Heart left ventricle (tissue), 16 donors: ENCODE measurements at regions not wholly inside any gene's neighbourhood (a gene's known extent, or its start where the extent isn't known, plus 50 kb on each side); places are given as distances from the start of the nearest gene placed in this dataset.

Experiments
- ATAC-seq, 4 donors: fragments of 200-7000 bp; cut with Tn5 transposase; one replicate each; pipeline ENCODE4 v1.9.1; 2020 to 2022; ENCODE audit warnings: moderate library complexity in 4 of 4, mild to moderate bottlenecking in 3 of 4, moderate number of reproducible peaks in 1 of 4
- DNase-seq, 5 donors: peaks; one replicate each; pipeline ENCODE4 v3.0.0-alpha.2; 2020
- H3K27ac ChIP-seq, 12 donors: fragments of 200-600 bp; sonication (generic) in 4 of 12; one replicate each; pipeline versions ENCODE4 v1.5.0 to v1.8.0; 2016 to 2022; ENCODE audit warnings: mild to moderate bottlenecking in 2 of 12
- H3K27me3 ChIP-seq, 9 donors: fragments of 200-600 bp; sonication (generic) in 2 of 9; one replicate each; pipeline versions ENCODE4 v1.5.1 to v1.8.0; 2016 to 2022; ENCODE audit warnings: mild to moderate bottlenecking in 3 of 9
- H3K36me3 ChIP-seq, 9 donors: fragments of 200-600 bp; sonication (generic) in 2 of 9; one replicate each; pipeline versions ENCODE4 v1.5.0 to v1.8.0; 2018 to 2022; ENCODE audit warnings: mild to moderate bottlenecking in 2 of 9
- H3K4me1 ChIP-seq, 12 donors: fragments of 200-600 bp; sonication (generic) in 4 of 12; one replicate each; pipeline versions ENCODE4 v1.5.0 to v1.8.0; 2016 to 2022; ENCODE audit warnings: mild to moderate bottlenecking in 3 of 12
- H3K4me3 ChIP-seq, 12 donors: fragments of 200-600 bp; sonication (generic) in 4 of 12; one replicate each; pipeline versions ENCODE4 v1.5.0 to v1.8.0; 2017 to 2022; ENCODE audit warnings: mild to moderate bottlenecking in 9 of 12, moderate library complexity in 4 of 12
- H3K9me3 ChIP-seq, 12 donors: fragments of 200-600 bp; sonication (generic) in 4 of 12; one replicate each; pipeline versions ENCODE4 v1.5.0 to v1.8.0; 2016 to 2022; ENCODE audit warnings: mild to moderate bottlenecking in 1 of 12
- POLR2A ChIP-seq, 2 donors: fragments of 450-650 bp; IDR thresholded peaks; one replicate each; pipeline ENCODE4 v1.6.1; 2017; ENCODE audit warnings: antibody characterized with exemption in 2 of 2, mild to moderate bottlenecking in 2 of 2, moderate library complexity in 2 of 2
- whole genome bisulfite sequencing, 4 donors: extraction: QIAGEN DNeasy Blood & Tissue Kit in 2 of 4; methylation state at CpG; one replicate each; pipeline versions ENCODE4 v1.1.5 to v1.1.7; 2013 to 2018; 5-methylcytosine and 5-hydroxymethylcytosine counted together
- intact Hi-C, 10 donors: fragments of 100-400 bp; cut with DNase I; formaldehyde crosslinking; loops; one replicate each; pipeline versions ENCODE4 v1.11.1 to v1.14.2; 2022
- TF ChIP-seq, protein P1 (sequence below), 12 donors: fragments of 200-600 bp; sonication (generic) in 4 of 12; IDR thresholded peaks; one replicate each; pipeline versions ENCODE4 v1.5.0 to v1.8.0; 2018 to 2022; ENCODE audit warnings: antibody characterized with exemption in 12 of 12, mild to moderate bottlenecking in 5 of 12
- donor health status: ischemic (EF 13 %, LVEDD 7.1; RV severe dilation, severe dysfunction).
- donor health status: healthy with polysubstance abuse.
- donor health status: DM: no; HTN: yes; CAD: no.
- donor health status: DM: no; HTN: no; CAD: no.
- donor health status: ischemic (EF 25% LVEDD 6.9; RV normal size, moderate dysfunction).
- donor health status: ischemic (EF 25% LVEDD 5.7; RV mildly dilated, moderate dysfunction).
- donor health status: healthy.
- donor health status: DM: yes; HTN: yes; CAD: no.
- donor health status: ischemic (EF 35%, LVEDD 5.7; RV mildly dilated, moderate dysfunction).
- donor health status: nonischemic (EF 11% LVEDD 7.7; RV severe dilation, severe dysfunction).
- donor health status: DM: yes; HTN: yes; CAD: no.
- donor health status: PGD.
- donor health status: ischemic (EF 29% LVEDD 5.4; RV normal size, mild dysfunction).
- donor health status: nonischemic (EF 23%, LVEDD 6.1; RV moderate dilation, normal function).

DNA sequence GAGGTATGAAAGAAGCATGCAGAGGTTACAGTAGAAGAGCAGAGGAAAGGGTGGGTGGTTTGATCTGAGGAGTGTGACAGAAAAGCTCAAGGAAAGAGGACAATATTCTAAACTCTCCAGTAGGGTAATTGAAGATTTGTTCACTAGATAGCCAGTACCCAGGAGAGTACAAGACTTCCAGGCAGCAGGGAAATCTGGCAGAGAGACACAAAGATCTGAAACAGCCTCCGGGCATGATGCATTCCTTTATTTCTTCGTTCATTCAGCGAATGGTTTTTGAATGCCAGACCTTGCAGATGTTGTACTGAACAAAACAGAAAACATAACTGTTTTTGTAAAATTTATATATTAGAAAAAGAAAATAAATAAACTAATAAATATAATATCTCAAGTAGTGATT lies 766.6 kb downstream of the FAT4 start:
- TF ChIP-seq, protein P1, sequence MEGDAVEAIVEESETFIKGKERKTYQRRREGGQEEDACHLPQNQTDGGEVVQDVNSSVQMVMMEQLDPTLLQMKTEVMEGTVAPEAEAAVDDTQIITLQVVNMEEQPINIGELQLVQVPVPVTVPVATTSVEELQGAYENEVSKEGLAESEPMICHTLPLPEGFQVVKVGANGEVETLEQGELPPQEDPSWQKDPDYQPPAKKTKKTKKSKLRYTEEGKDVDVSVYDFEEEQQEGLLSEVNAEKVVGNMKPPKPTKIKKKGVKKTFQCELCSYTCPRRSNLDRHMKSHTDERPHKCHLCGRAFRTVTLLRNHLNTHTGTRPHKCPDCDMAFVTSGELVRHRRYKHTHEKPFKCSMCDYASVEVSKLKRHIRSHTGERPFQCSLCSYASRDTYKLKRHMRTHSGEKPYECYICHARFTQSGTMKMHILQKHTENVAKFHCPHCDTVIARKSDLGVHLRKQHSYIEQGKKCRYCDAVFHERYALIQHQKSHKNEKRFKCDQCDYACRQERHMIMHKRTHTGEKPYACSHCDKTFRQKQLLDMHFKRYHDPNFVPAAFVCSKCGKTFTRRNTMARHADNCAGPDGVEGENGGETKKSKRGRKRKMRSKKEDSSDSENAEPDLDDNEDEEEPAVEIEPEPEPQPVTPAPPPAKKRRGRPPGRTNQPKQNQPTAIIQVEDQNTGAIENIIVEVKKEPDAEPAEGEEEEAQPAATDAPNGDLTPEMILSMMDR (IDR thresholded peaks at IDR 0.05), result no peak
- no peak for TF ChIP-seq POLR2A (IDR thresholded peaks at IDR 0.05)
- no peak overlapping the region for H3K27ac ChIP-seq
- intact Hi-C loops, result no loop called here
- 65 to 75% (median 73%) methylated on average over 3 of the region's 3 CpGs for WGBS, 4 donors
- no peaks in the 10 kb centered on the region for H3K27me3 ChIP-seq
- no peaks in the 10 kb centered on the region for H3K9me3 ChIP-seq
- DNase-seq, result no peak
- no peaks in the 10 kb centered on the region for H3K36me3 ChIP-seq
- no peaks in the 10 kb centered on the region for H3K4me1 ChIP-seq
- no peak overlapping the region for H3K4me3 ChIP-seq
- ATAC-seq, result no peak

DNA sequence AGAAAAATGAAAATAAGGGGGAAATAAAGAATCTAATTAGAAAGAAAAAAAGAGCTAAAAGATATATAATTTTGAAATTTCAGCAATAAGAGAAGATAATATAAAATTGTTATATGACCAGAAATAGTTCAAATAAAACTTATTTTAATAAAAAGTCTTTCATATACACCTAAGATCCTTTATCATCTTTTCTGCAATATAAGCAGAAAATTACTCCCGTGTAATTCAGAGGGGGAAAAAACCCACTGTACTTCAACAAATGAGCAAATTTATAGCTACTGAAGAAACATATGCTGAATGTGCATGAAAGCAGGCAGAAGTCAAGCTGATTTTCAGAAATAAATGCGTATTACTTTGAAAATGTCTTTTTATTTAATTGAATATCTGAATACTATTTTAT lies 771.3 kb downstream of the FAT4 start:
- H3K27me3 ChIP-seq, result no peaks in the 10 kb centered on the region
- H3K4me3 ChIP-seq, result no peak overlapping the region
- TF ChIP-seq, protein P1 (IDR thresholded peaks at IDR 0.05), result no peak
- TF ChIP-seq POLR2A (IDR thresholded peaks at IDR 0.05), result no peak
- intact Hi-C loops, result no loop called here
- ATAC-seq (no peak), DNase-seq (no peak)
- H3K4me1 ChIP-seq, result no peaks in the 10 kb centered on the region
- no peaks in the 10 kb centered on the region for H3K36me3 ChIP-seq
- H3K27ac ChIP-seq, result no peak overlapping the region
- 87 to 96% (median 89%) methylated on average over 2 of the region's 2 CpGs for WGBS, 4 donors
- H3K9me3 ChIP-seq, result no peaks in the 10 kb centered on the region

DNA sequence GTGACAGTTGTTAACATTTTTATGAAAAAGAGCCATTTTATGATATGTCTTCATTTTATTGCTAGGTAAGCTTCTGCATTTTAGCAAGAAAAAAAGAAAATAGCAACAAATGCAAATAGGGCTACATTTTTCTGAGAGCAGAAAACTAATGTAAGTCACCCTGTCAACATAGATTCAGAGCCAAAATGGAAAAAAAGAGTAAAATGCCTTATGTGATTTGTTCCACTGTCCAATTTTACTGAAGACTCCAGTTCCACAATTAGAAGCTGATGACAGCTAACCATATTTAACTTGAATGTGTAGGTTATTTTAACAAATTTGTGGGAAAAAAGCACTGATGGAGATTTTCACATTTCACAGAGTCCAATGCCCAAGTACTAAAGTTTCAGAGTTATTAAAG lies 772.3 kb downstream of the FAT4 start:
- TF ChIP-seq POLR2A (IDR thresholded peaks at IDR 0.05), result no peak
- TF ChIP-seq, protein P1 (IDR thresholded peaks at IDR 0.05), result no peak

DNA sequence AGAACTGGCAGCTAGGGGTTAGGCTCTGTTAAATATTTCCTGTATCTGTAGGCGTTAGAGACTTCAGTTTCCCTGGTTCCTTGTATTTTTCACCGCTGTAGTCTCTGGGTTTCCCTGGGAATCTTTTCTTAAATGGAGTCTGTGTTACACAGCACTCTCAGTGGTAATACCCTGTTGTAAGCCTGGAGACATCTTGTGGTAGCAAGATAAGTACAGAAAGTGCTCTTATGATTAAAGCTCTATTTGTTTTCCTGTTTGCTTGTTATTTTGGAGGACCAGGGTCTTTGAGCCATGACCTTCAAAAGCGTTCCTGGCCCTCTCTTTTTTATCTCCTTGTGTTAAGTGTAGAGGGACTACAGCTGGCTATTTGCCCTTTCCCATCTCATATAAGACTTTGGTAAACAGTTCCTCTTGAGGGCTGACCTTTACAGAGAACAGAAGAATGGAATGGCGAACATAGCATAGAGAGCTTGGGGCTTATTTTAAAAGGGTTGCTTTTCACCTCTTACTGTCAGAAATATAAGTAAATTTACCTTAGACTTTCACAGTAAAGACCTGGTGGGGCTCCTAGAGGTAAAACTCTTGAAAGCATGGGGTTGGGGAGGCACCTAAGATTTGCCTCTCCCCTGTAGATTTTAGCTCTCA lies 782.5 kb downstream of the FAT4 start:
- TF ChIP-seq POLR2A (IDR thresholded peaks at IDR 0.05), result no peak
- TF ChIP-seq, protein P1 (IDR thresholded peaks at IDR 0.05), result no peak
- intact Hi-C loops, result no loop called here
- DNase-seq, result no peak
- no peak for ATAC-seq
- Histone ChIP-seq H3K9me3 (no peaks in the 10 kb centered on the region), H3K27me3 (no peaks in the 10 kb centered on the region), H3K27ac (no peak overlapping the region), H3K36me3 (no peaks in the 10 kb centered on the region), H3K4me3 (no peak overlapping the region), H3K4me1 (no peaks in the 10 kb centered on the region)
- WGBS, 4 donors, result 65 to 73% (median 70%) methylated on average over 4 of the region's 4 CpGs

More for the DNA sequence above, 772.3 kb downstream of the FAT4 start:
- ATAC-seq, result no peak
- DNase-seq, result no peak
- Histone ChIP-seq H3K36me3 (no peaks in the 10 kb centered on the region), H3K27me3 (no peaks in the 10 kb centered on the region), H3K4me3 (no peak overlapping the region), H3K4me1 (no peaks in the 10 kb centered on the region), H3K9me3 (peaks cover 0 to 4% (median 0%) of the 10 kb centered on the region in 12 donors), H3K27ac (no peak overlapping the region)
- intact Hi-C loops, result no loop called here
